ENCODE measurements at regions not wholly inside any gene's neighbourhood (a gene's known extent, or its start where the extent isn't known, plus 50 kb on each side); places are given as distances from the start of the nearest gene placed in this dataset.

DNA sequence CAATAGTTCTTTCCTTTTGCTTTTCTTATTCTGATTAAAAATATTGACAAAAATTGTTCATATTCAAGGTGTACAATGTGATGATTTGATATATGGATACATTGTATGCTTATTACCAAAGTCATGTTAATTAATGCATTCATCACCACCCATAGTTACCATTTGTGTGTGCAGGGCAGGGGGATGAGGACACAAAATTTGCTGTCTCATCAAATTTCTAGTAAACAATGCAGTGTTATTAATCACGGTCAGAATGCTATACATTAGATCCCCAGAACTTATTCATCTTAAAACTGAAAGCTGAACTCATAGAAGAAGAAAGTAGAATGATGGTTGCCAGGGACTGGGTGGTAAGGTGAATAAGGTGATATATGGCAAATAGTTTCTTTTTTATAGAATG is 303.7 kb upstream of the SLC24A2 start:
- Histone ChIP-seq H2AFZ (ENCODE audit: low read depth, low read length) (no peak overlapping the region), H3K79me2 (ENCODE audit: control insufficient read depth, insufficient read depth, low read length) (no peaks in the 10 kb centered on the region), H3K9me3 (replicated peaks; ENCODE audit: control insufficient read depth, insufficient read depth, low read depth, low read length) (no peaks in the 10 kb centered on the region), H3K4me3 (no peak overlapping the region), H3K27ac (ENCODE audit: extremely low read depth, low read depth, low read length) (no peak overlapping the region), H3K9ac (ENCODE audit: insufficient read depth in 1 of 2, low read depth in 2 of 2, low read length in 2 of 2) (no peak overlapping the region), H3K9me1 (ENCODE audit: control insufficient read depth, insufficient read depth, low read length) (no peaks in the 10 kb centered on the region), H3K4me2 (ENCODE audit: insufficient read depth, low read length) (no peak overlapping the region), H3K4me1 (replicated peaks in 1 of 2; ENCODE audit: control insufficient read depth in 2 of 2, insufficient read depth in 2 of 2, low read length in 2 of 2) (no peaks in the 10 kb centered on the region), H3K36me3 (ENCODE audit: control insufficient read depth, insufficient read depth, low read length) (no peaks in the 10 kb centered on the region), H4K20me1 (replicated peaks; ENCODE audit: control insufficient read depth, insufficient read depth, low read length) (no peaks in the 10 kb centered on the region), H3K27me3 (ENCODE audit: control insufficient read depth in 2 of 2, insufficient read depth in 2 of 2, low read length in 2 of 2) (no peaks in the 10 kb centered on the region)
- in situ Hi-C loops (cut with MboI) (no loop called here), intact Hi-C loops (cut with micrococcal nuclease) (no loop called here)
- no peak for DNase-seq (ENCODE audit: extremely low read depth in 1 of 4, low spot score in 3 of 4)
- BruUV-seq (replicated peaks) = no TSS peak
- ATAC-seq = no peak
- CTCF ChIA-PET (ENCODE audit: low intra/inter-chr PET ratio) = no interaction called here
- TF ChIP-seq ZNF316 (IDR thresholded peaks at IDR 0.05) = peak; percentile 46
- TF ChIP-seq C11orf30 (IDR thresholded peaks at IDR 0.05; ENCODE audit: low read depth) = peak; percentile 29; the same call in 1 of the 2 replicates
- peak; percentile 62 for TF ChIP-seq MAFK (IDR thresholded peaks at IDR 0.05; ENCODE audit: low read length)
- TF ChIP-seq MAFF (IDR thresholded peaks at IDR 0.05; ENCODE audit: low read length) = peak; percentile 72
- no peak for TF ChIP-seq NFIC (IDR thresholded peaks at IDR 0.05)
- no peak for TF ChIP-seq MEIS2 (IDR thresholded peaks at IDR 0.05; ENCODE audit: partially characterized antibody)
- TF ChIP-seq CREB1 (IDR thresholded peaks at IDR 0.05) = no peak
- TF ChIP-seq CREB1 (CRISPR knock-in tag; IDR thresholded peaks at IDR 0.05) = no peak
- peak; percentile 43; the same call in 1 of the 2 replicates for TF ChIP-seq MAFG (tag; conservative IDR thresholded peaks at IDR 0.05)
- 0% methylated on average over 1 of the region's 1 CpG for WGBS (ENCODE audit: insufficient coverage, low coverage, missing lambda C conversion rate)
- no peak for FAIRE-seq
- POLR2A ChIA-PET = no interaction called here

DNA sequence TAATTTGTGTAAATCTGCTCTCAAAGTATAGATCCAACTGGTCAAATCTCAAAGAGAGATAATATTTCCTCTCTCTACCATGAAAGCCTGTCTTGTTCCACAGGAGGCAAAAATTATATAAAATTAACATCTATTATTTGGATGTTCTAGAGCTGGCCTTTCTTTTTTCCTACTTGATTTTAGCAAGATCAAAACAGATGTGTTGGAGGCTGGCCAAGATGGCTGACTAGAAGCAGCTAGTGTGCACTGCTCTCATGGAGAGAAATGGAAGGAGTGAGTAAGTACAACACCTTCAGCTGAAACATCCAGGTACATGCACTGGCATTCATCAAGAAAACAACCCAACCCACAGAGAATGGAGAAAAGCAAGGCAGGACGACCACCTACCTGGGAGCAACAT is 298.6 kb upstream of the SLC24A2 start:
- BruUV-seq (replicated peaks) = no TSS peak
- ChIA-PET CTCF (ENCODE audit: low intra/inter-chr PET ratio) (no interaction called here), POLR2A (no interaction called here)
- H3K36me3 ChIP-seq (ENCODE audit: control insufficient read depth, insufficient read depth, low read length) = no peaks in the 10 kb centered on the region
- no peak overlapping the region for H3K9ac ChIP-seq (ENCODE audit: insufficient read depth in 1 of 2, low read depth in 2 of 2, low read length in 2 of 2)
- H3K4me2 ChIP-seq (ENCODE audit: insufficient read depth, low read length) = no peak overlapping the region
- H2AFZ ChIP-seq (ENCODE audit: low read depth, low read length) = no peak overlapping the region
- 0% methylated on average over 1 of the region's 1 CpG for WGBS (ENCODE audit: insufficient coverage, low coverage, missing lambda C conversion rate)
- H3K27me3 ChIP-seq (ENCODE audit: control insufficient read depth in 2 of 2, insufficient read depth in 2 of 2, low read length in 2 of 2) = no peaks in the 10 kb centered on the region
- FAIRE-seq (no peak), ATAC-seq (no peak), DNase-seq (ENCODE audit: extremely low read depth in 1 of 4, low spot score in 3 of 4) (no peak)
- H3K79me2 ChIP-seq (ENCODE audit: control insufficient read depth, insufficient read depth, low read length) = no peaks in the 10 kb centered on the region
- no peaks in the 10 kb centered on the region for H4K20me1 ChIP-seq (replicated peaks; ENCODE audit: control insufficient read depth, insufficient read depth, low read length)
- no peak for TF ChIP-seq XRCC3 (IDR thresholded peaks at IDR 0.05)
- TF ChIP-seq, protein P1, sequence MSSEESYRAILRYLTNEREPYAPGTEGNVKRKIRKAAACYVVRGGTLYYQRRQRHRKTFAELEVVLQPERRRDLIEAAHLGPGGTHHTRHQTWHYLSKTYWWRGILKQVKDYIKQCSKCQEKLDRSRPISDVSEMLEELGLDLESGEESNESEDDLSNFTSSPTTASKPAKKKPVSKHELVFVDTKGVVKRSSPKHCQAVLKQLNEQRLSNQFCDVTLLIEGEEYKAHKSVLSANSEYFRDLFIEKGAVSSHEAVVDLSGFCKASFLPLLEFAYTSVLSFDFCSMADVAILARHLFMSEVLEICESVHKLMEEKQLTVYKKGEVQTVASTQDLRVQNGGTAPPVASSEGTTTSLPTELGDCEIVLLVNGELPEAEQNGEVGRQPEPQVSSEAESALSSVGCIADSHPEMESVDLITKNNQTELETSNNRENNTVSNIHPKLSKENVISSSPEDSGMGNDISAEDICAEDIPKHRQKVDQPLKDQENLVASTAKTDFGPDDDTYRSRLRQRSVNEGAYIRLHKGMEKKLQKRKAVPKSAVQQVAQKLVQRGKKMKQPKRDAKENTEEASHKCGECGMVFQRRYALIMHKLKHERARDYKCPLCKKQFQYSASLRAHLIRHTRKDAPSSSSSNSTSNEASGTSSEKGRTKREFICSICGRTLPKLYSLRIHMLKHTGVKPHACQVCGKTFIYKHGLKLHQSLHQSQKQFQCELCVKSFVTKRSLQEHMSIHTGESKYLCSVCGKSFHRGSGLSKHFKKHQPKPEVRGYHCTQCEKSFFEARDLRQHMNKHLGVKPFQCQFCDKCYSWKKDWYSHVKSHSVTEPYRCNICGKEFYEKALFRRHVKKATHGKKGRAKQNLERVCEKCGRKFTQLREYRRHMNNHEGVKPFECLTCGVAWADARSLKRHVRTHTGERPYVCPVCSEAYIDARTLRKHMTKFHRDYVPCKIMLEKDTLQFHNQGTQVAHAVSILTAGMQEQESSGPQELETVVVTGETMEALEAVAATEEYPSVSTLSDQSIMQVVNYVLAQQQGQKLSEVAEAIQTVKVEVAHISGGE (CRISPR knock-in tag; IDR thresholded peaks at IDR 0.05) = no peak
- no peak for TF ChIP-seq SREBF2 (CRISPR knock-in tag; IDR thresholded peaks at IDR 0.05)
- no peak for TF ChIP-seq NRF1 (conservative IDR thresholded peaks at IDR 0.05 in 1 of 2, IDR thresholded peaks at IDR 0.05 in 1 of 2)
- TF ChIP-seq CREM (IDR thresholded peaks at IDR 0.05; ENCODE audit: low read depth) = no peak
- TF ChIP-seq ARID1B (IDR thresholded peaks at IDR 0.05) = no peak
- TF ChIP-seq, protein P2, sequence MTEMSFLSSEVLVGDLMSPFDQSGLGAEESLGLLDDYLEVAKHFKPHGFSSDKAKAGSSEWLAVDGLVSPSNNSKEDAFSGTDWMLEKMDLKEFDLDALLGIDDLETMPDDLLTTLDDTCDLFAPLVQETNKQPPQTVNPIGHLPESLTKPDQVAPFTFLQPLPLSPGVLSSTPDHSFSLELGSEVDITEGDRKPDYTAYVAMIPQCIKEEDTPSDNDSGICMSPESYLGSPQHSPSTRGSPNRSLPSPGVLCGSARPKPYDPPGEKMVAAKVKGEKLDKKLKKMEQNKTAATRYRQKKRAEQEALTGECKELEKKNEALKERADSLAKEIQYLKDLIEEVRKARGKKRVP (CRISPR knock-in tag; IDR thresholded peaks at IDR 0.05) = no peak
- no peak for TF ChIP-seq HDGF (IDR thresholded peaks at IDR 0.05)
- H3K4me1 ChIP-seq (replicated peaks in 1 of 2; ENCODE audit: control insufficient read depth in 2 of 2, insufficient read depth in 2 of 2, low read length in 2 of 2) = no peaks in the 10 kb centered on the region
- H3K27ac ChIP-seq (ENCODE audit: extremely low read depth, low read depth, low read length) = no peak overlapping the region
- in situ Hi-C loops (cut with MboI) = no loop called here
- H3K9me1 ChIP-seq (ENCODE audit: control insufficient read depth, insufficient read depth, low read length) = no peaks in the 10 kb centered on the region
- no peaks in the 10 kb centered on the region for H3K9me3 ChIP-seq (replicated peaks; ENCODE audit: control insufficient read depth, insufficient read depth, low read depth, low read length)
- intact Hi-C loops (cut with micrococcal nuclease) = no loop called here
- H3K4me3 ChIP-seq = no peak overlapping the region
